GM13977 (cell line): ENCODE measurements at regions not wholly inside any gene's neighbourhood (a gene's known extent, or its start where the extent isn't known, plus 50 kb on each side); places are given as distances from the start of the nearest gene placed in this dataset.
"Not testable (repeated sequence)": the region's sequence is repeated elsewhere in the genome, so short reads cannot be mapped to it uniquely, and the experiment has no call there.

Experiments used
- DNase-seq: peaks from one replicate; pipeline ENCODE4 v3.0.0; 2012; ENCODE audit warnings: low spot score
- in situ Hi-C: fragments of 300-500 bp; cut with MboI; formaldehyde crosslinking; loops from one replicate; pipeline ENCODE4 v1.12.0; 2022; ENCODE audit warnings: low sequenced_read_pairs, low pct_unique_long_range_greater_than_20kb, mixed read lengths, inconsistent platforms; ENCODE audit not compliant: unreplicated experiment
- TF ChIP-seq, protein P1 (sequence below): IDR thresholded peaks from 2 replicates; pipeline ENCODE4 v1.5.1; 2012; ENCODE audit warnings: mild to moderate bottlenecking, control low read depth; ENCODE audit not compliant: insufficient read depth; ENCODE audit errors: extremely low read depth, missing control alignments

DNA sequence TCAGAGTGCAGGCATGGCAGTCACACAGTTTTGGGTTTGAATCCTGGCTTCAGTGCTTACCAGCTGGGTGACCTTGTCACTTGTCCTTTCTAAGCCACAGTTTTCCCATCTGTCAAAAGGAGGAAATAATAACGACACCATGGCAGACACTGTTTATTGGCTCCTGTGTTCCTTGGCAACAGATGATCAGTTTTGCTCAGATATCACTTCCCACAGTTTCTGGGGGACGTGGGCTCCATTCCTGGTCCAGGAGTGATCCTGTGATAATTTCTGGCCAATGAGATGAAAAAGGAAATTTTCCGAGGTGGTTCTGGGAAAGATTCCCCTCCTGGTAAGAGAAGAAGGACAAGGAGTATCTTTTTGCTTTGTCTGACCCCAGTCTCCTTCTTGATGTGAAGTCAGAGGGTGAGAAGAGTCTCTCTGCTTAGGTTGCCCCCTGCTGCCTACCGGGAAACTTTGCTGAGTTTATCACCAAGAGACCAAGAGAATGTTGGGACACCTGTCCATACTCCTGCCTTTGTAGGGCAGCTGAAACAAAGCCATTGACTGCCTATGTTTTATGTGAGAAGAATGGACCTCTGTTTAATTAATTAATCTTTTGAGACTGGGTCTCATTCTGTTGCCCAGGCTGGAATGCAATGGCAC lies 178.9 kb upstream of the NRXN3 start:
- in situ Hi-C loops: loop anchor here (25.0 kb wide), 1 partner anchor 329 kb away; no protein-coding TSS in a partner anchor
- peak; percentile 35 for DNase-seq
- TF ChIP-seq, protein P1, sequence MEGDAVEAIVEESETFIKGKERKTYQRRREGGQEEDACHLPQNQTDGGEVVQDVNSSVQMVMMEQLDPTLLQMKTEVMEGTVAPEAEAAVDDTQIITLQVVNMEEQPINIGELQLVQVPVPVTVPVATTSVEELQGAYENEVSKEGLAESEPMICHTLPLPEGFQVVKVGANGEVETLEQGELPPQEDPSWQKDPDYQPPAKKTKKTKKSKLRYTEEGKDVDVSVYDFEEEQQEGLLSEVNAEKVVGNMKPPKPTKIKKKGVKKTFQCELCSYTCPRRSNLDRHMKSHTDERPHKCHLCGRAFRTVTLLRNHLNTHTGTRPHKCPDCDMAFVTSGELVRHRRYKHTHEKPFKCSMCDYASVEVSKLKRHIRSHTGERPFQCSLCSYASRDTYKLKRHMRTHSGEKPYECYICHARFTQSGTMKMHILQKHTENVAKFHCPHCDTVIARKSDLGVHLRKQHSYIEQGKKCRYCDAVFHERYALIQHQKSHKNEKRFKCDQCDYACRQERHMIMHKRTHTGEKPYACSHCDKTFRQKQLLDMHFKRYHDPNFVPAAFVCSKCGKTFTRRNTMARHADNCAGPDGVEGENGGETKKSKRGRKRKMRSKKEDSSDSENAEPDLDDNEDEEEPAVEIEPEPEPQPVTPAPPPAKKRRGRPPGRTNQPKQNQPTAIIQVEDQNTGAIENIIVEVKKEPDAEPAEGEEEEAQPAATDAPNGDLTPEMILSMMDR: no peak

DNA sequence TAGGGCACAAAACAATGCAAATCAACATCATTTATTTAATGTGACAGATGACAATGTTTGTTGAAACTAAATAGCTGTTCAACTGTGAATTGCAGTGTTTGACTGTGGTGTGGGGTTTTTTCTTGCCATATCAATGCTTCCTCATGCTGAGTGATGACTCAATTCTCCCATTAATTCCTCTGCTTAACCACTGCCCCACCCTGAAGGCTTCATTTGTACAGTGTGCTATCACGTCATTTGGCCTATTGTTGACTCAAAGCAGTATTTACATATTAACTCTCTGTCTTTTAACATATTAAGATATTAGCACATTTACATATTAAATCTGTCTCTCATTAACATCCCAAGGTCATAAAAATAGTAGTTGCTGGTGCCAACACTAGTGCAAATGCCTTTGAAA lies 164.8 kb upstream of the NRXN3 start:
- peak; percentile 67 for DNase-seq
- in situ Hi-C loops: no loop called here
- TF ChIP-seq, protein P1: no peak

DNA sequence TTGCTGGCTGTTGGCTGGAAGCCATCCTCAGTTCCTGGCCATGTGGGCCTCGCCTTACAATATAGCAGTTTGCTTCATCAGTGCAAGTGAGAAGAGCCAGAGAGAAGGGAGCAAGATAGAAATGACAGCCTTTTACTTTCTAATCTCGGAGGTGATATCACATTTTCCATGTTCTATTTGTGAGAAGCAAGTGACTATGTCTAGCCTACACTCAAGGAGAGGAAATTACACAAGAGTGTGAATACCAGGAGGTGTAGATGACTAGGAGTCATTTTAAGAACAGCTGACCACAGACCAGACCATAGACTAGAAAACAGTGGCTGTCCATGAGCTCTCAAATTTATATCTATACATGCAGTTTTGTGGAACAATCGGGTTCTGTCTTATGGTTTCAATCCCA lies 163.0 kb upstream of the NRXN3 start:
- in situ Hi-C loops: no loop called here
- TF ChIP-seq, protein P1: no peak
- no peak for DNase-seq

DNA sequence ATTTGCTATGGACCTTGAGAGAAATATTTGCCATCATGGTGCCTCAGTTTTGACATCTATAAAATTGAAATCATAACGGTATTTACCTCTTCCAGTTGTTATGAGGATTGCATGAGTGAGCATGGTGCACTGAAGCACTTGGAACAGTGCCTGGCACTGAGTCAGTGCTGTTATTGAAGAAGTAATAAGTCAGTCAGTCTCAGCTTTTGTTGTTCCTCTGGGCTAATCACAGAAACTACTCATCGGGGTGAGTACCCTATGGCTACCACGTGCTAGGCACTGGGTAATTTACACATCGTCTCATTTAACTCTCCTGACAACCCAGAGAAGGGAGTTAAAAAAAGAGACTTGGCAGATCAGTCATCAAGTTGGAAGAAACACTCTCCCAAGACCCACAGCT lies 159.5 kb upstream of the NRXN3 start:
- TF ChIP-seq, protein P1: no peak
- DNase-seq: no peak

DNA sequence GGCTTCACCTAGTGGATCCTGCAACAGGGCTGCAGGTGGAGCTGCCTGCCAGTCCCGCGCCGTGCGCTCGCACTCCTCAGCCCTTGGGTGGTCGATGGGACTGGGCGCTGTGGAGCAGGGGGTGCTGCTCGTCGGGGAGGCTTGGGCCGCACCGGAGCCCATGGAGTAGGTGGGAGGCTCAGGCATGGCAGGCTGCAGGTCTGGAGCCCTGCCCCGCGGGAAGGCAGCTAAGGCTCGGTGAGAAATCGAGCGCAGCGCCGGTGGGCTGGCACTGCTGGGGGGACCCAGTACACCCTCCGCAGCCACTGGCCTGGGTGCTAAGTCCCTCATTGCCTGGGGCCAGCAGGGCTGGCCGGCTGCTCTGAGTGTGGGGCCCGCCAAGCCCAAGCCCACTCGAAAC lies 156.3 kb upstream of the NRXN3 start:
- in situ Hi-C loops, DNase-seq: not testable (repeated sequence)

More for the DNA sequence above, 159.5 kb upstream of the NRXN3 start:
- in situ Hi-C loops: no loop called here

DNA sequence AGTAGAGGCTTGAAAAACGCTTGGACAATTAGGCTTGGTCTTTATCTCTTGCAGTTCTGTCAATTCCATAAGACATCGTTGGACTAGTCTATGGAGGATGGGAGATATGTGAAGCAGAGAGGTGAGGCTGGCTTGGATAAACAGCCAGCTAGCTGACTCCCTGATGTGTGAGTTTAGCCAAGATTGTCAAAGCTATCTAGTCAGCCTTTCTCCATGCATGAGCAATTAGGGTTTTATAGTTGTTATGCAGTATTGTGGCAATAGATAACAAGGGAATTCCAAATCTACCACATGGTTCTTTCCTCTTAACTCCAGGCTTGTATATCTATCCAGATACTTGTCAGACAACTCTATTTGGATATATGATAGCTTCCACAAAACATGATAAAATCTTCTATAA lies 153.6 kb upstream of the NRXN3 start:
- DNase-seq: no peak
- in situ Hi-C loops: no loop called here
- TF ChIP-seq, protein P1: no peak

DNA sequence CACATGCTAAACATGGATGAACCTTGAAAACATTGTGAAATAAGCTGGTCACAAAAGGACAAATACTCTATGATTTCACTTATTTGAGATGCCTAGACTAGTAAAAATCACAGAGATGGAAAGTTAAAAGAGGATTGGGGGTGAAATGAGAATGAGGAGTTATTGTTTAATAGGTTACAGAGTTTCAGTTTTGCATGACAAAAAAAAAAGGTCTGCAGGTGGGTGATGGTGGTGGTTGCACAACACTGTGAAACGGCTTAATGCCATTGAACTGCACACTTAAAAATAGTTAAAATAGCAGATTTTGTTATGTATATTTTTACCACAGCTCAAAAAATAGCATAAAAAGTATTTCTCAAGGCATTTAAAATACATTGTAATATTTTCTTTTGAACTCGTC lies 151.9 kb upstream of the NRXN3 start:
- DNase-seq: no peak
- TF ChIP-seq, protein P1: no peak
- in situ Hi-C loops: no loop called here
